GM21367 (cell line): ENCODE measurements at regions not wholly inside any gene's neighbourhood (a gene's known extent, or its start where the extent isn't known, plus 50 kb on each side); places are given as distances from the start of the nearest gene placed in this dataset.

ENCODE experiments used
- ATAC-seq: cut with Tn5 transposase; IDR thresholded peaks from one replicate; pipeline ENCODE4 v1.9.1; 2021; ENCODE audit not compliant: unreplicated experiment

DNA sequence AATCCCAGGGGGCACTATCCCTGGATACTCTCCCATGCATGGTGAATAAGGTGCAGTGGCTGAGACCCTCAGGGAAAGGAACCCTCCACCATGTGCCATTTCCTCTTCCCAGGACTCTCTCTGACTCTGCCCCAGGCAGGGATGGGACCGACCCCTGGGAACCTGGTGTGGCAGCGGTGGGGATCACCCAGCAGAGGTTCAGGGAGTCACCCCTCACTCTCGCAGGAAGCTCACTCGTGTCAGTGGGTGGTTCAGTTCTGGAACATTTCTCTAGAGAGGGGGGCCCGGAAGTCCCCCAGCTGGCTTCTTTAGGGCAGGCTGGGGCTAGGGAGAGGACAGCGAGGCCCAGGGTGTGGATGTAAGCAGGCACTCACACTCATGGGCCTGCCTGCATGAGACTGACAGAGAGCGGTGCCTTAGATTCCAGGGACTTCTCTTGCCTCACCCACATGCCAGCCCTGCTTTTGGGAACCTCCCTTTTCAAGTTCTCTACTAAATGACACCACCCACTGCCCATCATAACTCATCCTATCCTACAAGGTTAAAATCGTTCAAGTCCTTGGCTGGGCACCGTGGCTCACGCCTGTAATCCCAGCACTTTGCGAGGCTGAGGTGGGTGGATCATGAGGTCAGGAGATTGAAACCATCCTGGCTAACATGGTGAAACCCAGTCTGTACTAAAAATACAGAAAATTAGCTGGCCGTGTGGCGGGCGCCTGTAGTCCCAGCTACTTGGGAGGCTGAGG is 109.7 kb upstream of the SDK2 start:
- ATAC-seq = no peak

DNA sequence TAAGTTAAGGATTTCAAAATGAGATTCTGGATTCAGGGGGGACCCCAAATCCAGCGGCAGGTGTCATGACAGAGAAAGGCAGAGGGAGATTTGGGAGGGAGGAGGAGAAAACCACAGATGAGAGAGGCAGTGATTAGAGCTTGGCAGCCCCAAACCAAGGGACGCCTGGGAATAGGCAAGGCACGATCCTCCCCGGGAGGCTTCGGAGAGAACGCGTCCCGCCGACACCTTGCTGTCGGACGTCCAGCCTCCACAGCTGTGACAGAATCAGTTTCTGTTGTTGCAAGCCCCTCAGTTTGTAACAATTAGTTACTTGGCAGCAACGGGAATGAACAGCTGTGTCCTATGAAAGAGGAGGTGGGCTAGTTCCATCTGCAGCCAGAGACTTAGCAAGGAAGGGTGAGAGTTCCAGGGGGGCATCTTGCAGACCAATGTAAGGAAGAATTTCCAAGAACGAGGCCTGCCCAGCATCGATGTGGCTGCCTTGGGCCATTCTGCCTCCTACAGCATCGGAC is 110.7 kb upstream of the SDK2 start:
- ATAC-seq = no peak

GRCh38 chr17:73757420-73757819 is 113.2 kb upstream of the SDK2 start:
- no peak for ATAC-seq

GRCh38 chr17:73758245-73758644 is 114.0 kb upstream of the SDK2 start:
- no peak for ATAC-seq

DNA sequence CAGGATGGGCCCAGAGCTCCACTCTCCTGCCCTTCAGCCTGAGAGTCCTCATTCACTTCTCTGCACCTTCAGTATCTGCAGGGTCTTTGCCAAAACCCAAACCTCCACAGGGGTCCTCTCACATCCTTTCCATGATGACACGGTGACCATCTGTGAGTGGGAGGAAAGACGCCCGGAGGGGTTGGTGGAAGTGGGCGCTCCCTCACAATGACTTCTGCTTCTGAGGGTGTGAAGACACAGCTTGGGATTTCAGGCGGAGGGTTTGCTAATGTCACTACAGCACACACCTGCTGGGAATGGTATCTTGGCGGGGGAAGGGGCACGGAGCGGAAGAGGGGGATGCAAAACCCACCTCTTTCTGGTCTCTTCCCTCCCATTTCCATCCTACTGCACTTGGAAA is 115.1 kb upstream of the SDK2 start:
- no peak for ATAC-seq

GRCh38 chr17:73759734-73760438 is 115.6 kb upstream of the SDK2 start:
- ATAC-seq = no peak

GRCh38 chr17:73760439-73760758 is 116.2 kb upstream of the SDK2 start:
- no peak for ATAC-seq

GRCh38 chr17:73765824-73766563 is 121.7 kb upstream of the SDK2 start:
- no peak for ATAC-seq

- ATAC-seq = no peak
Measured at GRCh38 chr17:73767696-73768095, 123.5 kb upstream of the SDK2 start.

DNA sequence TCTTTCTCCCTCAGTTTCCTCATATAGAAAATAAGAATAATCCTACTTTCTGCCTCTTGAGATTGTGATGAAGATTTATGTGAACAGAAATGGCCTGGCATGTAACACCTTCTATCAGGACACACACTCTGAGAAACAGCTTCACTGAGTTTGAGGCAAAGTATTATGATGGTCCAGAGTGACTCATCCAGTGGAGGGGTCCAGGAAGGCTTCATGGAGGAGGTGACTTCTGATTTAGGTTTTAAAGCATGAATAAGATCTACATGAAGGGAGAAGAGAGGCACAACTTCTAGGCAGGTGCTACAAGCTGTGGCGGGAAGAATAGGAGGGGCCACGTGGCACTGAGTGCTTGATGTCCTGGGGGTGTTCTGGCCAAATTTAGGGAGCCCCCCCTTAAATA is 124.4 kb upstream of the SDK2 start:
- ATAC-seq = no peak

GRCh38 chr17:73769479-73769878 is 125.2 kb upstream of the SDK2 start:
- ATAC-seq = no peak

DNA sequence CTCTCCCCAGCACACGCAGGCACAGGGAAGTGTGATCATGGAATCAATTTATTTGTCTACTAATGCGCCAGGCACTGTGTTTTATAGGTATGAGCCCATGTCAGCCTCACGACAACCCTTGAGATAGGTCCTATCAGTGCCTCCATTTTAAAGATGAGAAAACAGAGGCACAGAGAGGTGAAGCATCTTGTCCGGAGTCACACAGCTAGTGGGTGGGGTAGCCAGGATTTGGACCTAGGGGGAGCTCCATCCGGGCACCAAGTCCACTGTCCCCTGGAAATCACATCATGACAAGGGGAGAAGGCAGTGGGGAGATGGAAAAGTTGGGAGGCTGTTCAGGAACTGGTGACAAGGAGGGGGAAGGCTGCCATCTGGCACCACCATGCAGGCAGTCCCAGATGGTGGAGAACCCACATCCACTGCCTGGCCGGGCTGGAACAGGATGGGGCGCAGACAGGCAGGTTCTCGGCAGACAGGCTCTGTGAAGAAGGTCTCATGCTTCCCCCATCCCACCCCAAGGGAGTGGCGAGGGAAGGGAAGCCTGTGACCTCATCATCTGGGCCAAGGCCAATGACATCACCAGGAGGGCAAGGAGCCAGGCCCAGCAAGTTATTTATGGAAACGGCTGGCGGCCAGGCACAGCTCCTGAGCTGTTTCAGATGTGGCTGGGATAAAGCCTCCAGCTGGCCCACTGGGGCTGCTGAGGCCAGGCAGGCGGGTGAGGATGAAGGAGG is 126.0 kb upstream of the SDK2 start:
- no peak for ATAC-seq

DNA sequence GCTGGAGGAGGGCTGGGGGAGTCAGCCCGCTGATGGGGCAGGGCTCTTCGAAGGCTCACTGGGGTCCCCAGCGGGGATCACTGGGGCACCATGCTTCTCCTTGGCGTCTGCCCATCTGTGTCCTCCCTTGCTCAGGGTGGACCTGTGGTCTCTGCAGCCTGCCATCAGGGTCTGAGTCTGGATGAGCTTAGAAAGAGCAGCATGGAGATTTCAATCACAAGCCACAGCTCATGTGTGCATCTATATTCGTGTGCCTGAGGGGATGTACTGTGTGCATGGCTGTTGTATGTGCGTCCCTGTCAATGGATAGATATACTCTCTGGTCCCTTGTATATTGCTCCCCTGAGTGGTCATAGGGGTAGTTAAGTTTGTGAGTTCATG is 126.6 kb upstream of the SDK2 start:
- no peak for ATAC-seq

DNA sequence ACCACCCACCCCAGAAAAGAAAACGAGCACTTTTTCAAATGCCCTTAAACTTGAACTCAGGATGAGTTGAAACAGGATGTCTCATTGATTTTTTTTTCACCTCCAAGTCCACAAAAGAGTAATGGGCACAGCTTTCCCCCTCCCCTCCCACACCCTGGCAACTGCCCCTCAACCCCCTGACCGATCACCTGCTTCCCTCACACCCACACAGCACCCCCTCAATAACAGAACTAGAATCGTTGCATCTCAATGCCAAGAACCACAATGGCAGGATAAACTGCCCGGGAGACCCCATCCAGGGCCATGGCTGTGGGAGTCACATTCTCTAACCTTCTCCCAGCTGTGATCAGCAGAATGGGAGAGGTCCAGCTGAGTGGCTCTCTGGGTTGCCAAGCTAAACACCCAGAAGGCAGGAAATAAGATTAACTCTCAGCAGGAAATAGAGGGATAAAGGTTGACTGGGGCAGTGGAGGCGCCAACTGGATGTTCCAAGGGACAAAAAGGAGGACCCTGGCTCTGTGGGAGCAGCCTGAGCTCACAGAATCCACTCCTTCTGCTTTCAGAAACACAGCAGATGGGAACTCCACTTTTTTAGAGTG is 128.0 kb upstream of the SDK2 start:
- no peak for ATAC-seq

GRCh38 chr17:73773702-73774101 is 129.5 kb upstream of the SDK2 start:
- no peak for ATAC-seq

GRCh38 chr17:73774852-73775251 is 130.6 kb upstream of the SDK2 start:
- ATAC-seq = no peak

DNA sequence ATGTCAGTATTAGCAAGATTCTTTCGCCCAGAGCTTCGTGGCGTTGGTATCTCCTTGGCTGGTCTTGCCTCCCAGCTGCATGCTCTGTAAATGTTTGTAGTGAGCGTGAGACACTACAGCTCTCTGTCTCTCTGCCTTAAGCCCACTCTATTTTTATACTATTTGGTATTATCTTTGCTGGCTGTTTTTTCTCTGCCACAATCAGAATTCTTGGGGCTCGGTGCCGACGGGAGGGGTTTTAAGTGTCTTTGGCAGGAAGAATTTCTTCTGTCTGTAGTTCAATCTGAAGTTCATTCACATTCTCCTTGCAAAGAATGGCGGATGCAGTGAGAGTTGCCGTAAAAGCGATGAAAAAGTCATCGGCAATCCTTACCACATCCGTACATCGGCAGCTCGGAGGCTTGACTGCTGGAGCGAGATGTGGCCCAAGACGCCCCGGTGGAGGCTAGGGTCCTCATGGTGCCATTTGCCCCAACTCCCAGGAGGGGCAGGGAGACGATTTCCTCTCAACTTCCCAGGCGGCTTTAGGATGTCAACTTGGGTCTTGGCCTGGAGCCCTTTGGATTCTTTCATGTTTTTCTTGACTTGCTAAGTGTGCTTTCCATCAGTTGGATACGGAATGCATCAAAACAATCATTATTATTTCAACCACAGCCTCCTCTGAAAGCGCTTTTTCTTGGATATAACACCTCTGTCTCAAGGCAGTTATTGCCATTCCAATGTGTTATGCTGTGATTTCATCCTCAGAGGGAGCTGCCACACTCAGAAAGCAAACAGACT is 132.3 kb upstream of the SDK2 start:
- ATAC-seq = no peak

DNA sequence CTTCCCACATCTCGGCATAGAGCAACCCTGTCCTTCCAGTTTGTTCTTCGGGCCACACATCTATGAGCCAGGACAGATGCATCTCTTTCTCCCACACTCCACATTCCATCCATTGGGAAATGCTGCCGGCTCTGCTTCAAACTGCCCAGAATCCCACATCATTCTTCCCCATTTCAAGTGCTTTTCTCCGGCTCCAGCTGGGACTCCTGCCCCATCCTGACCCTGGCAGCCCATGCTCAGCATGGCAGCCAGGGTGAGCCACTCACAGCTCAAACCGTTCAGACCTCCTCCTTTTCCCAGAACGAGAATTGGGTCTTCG is 132.8 kb upstream of the SDK2 start:
- ATAC-seq = no peak

DNA sequence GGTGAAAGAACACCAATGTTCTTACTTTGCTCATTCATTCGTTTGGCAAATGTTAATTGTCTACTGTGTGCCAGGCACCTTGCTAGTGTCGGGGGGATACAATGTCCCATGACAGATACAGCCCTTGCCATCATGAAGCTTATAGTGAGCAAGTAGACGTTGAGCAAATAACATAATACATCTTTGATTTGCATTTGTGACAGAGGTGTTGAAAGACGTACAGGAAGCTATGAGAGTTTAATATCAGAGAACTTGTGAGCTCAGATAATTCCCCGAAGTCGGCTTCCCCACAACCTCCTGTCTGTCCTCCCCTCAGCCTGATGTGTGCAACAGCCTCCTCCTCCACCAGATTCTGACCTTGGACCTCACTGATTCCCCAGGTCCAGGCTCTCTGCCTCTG is 138.0 kb upstream of the SDK2 start:
- ATAC-seq = no peak

DNA sequence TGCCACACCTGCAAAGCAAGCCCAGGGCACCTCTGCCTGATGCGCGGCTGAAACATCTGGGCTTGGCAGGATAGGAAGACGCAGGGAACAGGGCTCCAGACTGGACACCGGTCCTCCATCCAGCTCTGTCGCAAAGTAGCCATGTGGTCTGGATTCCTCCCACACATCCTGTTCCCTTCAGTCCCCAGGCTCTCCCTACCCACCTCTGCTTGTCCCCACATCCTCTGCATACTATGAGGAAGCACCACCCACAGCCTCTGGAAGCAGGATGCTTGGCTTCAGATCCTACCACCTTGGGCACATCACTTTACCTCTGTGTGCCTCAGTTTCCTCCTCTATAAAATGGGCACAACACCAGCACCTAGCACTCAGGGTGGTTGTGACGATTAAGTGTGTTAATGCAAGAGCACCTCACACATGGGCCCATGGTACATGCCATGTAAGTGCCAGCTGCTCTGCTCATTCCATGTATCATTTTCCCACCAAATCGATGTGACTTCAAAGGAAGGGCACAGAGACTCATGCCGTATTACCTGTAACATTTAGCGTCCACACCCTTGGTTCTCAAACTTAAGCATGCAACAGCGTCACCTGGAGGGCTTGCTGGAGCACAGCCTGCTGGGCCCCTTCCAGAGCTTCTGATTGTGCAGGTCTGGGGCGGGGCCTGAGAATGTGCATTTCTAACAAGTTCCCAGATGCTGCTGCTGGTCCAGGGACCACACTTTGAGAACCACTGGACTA is 138.6 kb upstream of the SDK2 start:
- no peak for ATAC-seq
